AG09319 (cell line): ENCODE measurements at regions not wholly inside any gene's neighbourhood (a gene's known extent, or its start where the extent isn't known, plus 50 kb on each side); places are given as distances from the start of the nearest gene placed in this dataset.
"Not testable (repeated sequence)": the region's sequence is repeated elsewhere in the genome, so short reads cannot be mapped to it uniquely, and the experiment has no call there.

Source experiments
- DNase-seq: peaks from one replicate; pipeline ENCODE4 v3.0.0-alpha.2; 2010; ENCODE audit warnings: low read depth; ENCODE audit errors: extremely low read depth
- TF ChIP-seq, protein P1 (sequence below): IDR thresholded peaks from 2 replicates; pipeline ENCODE4 v1.5.1; 2011; ENCODE audit warnings: low read depth, mild to moderate bottlenecking, inconsistent platforms, low read length, moderate library complexity

DNA sequence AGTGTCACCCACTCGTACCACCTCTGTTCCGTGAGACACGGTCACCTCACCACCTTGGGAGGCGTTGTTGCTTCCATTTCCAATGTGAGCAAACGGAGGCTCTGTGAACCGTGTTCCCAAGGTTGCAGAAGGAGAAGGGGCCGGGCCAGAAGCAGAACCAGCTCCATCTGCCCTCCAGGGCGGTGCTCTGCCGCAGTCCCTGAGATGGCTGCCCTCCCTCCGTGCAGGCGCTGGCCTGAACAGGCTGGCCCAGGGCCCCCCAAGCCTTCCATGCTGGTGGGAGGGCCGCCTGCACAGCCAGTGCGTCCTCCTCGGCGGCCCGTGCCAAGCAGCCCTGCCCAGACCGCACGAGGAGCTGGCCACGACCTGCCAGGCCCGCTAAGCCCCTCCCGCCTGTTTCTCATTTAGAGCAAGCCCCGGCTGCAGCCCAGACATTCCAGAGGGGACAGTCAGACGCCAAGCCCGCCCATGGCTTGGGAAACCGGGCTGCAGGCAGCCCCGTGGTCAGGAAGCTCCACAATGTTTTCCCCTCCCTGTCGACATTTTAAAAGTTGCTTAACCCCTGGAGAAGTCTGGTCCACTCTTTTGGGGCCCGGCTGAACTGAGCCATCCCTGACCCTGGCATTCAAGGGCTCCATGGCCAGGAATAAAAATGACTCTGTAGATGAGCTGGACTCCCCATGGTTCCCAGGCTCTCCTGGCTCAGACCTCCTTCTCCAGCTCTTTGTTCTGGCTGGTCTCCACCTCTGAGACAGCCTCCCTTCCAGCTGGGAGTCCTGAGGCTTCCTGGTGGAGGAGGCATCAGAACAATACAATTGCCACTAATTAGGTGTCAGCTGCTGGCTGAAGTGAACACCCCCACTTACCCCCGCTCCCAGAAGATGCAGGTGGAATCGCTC is 236.0 kb downstream of the BCL11B start:
- TF ChIP-seq, protein P1, sequence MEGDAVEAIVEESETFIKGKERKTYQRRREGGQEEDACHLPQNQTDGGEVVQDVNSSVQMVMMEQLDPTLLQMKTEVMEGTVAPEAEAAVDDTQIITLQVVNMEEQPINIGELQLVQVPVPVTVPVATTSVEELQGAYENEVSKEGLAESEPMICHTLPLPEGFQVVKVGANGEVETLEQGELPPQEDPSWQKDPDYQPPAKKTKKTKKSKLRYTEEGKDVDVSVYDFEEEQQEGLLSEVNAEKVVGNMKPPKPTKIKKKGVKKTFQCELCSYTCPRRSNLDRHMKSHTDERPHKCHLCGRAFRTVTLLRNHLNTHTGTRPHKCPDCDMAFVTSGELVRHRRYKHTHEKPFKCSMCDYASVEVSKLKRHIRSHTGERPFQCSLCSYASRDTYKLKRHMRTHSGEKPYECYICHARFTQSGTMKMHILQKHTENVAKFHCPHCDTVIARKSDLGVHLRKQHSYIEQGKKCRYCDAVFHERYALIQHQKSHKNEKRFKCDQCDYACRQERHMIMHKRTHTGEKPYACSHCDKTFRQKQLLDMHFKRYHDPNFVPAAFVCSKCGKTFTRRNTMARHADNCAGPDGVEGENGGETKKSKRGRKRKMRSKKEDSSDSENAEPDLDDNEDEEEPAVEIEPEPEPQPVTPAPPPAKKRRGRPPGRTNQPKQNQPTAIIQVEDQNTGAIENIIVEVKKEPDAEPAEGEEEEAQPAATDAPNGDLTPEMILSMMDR: no peak; the same call in 1 of the 2 replicates
- DNase-seq: peak; percentile 95

DNA sequence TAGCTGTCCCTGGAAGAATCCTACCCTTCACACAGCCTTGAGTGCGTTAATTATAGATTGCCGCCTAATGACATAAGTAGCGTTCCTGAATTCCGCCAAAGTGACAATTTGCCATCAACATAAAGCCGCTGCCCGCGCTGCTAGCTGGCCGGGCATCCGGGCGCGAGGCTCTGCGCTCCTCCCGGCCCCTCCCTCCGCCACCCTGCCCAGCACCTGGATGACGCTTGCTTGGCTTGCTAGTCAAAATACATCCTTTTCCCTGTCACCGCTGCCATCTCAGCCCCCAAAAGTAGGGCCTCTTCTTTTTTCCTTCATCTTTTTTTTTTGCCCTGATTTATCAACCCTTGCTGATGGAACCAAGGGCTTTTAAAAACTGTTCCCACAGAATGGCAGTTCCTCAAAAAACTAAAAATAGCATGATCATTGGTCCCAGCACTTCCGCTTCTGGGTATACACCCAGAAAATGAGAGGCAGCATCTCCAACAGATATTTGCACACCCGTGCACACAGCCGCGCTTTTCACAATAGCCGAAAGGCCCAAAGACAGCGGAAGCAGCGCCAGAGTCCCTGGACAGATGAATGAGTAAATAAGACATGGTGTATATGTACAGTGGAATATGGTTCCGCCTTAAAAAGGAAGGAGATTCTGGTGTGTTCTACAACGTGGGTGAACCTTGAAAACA is 235.2 kb downstream of the BCL11B start:
- TF ChIP-seq, protein P1: no peak
- DNase-seq: no peak

DNA sequence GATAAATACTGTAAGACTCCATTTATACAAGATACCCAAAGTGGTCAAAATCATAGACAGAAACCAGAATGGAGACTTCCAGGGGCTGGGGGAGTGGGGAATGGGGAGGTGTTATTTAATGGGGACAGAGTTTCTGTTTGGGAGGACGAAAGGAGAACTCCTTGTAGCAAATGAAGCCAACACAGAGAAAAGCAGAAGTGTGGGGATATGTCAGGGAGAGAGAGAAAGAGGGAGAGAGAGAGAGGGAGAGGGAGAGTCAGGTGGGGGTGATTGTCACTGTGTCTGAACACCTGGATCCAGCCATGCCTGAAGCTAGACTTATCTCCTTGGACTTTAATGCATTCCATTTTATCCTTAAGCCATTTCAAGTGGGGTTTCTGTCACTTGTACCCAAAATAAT is 234.7 kb downstream of the BCL11B start:
- not testable (repeated sequence) for DNase-seq

DNA sequence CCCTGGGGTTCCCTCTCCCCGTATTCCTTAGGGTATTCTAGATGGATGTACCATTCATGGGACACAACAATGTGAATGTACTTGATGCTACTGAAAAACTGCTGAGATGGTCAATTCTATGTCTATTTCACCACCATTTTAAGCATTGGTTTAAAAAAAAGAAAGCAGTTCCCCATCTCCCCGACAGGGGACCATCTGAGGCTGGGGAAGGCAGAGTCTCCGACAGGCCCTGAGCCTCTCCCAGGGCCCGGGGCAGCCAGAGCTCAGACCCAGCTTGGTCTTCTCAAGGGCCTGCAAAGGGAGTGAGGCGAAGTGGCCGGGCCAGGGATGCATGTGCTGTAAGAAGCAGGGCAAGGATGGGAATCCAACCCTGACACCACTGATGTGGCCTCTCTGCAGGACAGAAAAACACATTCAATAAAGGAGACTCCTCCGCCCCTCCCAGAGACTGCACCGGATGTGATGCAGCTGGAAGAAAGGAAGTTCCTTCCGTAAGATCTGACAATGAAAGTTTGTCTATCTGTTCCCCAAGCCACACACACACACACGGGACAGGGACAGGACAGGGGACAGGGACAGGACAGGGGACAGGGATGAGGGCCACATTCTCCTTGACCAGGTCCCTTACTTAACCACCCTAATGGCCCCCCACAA is 234.1 kb downstream of the BCL11B start:
- TF ChIP-seq, protein P1: no peak
- DNase-seq: no peak

DNA sequence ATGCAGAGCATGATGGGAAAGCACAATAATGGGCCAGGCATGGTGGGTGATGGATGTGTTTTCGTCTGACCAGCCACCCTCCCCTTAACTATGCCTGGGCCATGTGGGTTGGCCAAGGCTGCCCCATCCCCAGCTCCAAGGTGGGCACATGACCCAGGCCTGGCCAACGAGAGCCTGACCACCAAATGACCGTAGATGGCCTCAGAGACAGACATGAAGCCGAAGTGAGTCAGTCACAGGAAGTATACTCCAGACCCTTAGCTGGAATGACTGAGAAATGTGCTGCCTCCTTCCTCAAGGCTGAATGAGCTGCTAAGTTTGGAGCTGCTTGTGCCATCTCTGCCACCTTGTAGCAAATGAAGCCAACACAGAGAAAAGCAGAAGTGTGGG is 233.6 kb downstream of the BCL11B start:
- TF ChIP-seq, protein P1: no peak
- no peak for DNase-seq

DNA sequence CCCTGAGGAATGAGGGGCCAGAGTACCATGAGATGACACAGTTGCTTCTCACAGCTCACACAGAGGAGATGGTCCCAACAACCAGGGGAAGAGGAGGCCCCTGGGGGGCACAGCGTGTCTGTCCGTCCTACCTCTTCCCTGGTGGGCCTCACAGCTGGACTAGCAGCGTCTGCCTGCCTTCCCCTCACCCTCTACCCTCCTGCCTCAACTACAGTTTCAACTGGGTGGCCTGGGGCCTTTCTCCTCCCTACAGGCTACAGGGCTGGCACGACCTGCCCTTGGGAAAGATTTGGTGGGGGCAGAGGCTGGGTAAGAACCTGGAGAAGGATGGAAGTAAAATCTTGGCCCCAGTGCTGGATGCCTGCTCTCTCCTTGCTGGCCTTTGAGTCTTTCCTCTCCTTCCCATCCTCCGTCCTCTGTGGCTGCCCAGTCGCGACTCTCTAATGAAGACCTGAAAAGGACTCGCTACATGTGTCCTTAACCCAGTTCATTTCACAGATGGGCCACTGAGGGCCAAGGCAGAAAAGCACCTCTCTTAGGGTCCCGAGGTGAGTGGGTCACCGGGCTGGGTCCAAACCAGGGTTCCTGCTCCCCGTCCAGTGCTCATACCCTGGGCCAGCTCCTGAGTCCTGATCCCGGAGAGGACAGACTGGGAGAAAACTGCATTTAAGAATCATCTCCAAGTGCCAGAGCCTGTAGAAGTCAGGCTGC is 232.5 kb downstream of the BCL11B start:
- no peak for DNase-seq
- TF ChIP-seq, protein P1: no peak

DNA sequence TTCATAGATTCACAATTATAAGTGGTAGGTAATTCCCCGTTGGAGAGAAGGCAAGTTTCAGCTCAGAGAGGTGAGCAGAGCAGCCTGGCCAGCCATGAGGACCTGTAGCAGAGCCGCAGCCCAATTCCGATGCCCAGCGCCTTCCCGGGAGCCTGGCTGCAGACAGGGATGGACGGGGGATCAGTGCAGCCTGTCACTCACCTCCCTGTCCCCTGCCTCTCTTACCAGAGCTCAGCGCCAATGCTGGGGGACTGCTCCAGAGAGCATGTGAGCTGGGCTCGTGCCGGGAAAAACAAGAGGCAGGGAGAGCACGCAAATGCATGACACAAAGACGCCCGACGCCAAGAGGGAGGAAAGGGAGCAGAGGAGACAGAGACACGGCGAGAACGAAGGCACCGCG is 231.9 kb downstream of the BCL11B start:
- TF ChIP-seq, protein P1: no peak

More for the DNA sequence above, 231.9 kb downstream of the BCL11B start:
- DNase-seq: no peak
